Mesodermal cell (in vitro differentiated cells): ENCODE measurements at regions not wholly inside any gene's neighbourhood (a gene's known extent, or its start where the extent isn't known, plus 50 kb on each side); places are given as distances from the start of the nearest gene placed in this dataset.

Experiments used
- H3K27ac ChIP-seq: 2 replicates; pipeline ENCODE4 v1.7.0; 2013; ENCODE audit warnings: mild to moderate bottlenecking, low read depth, low read length, moderate library complexity; ENCODE audit not compliant: severe bottlenecking
- H3K36me3 ChIP-seq: 2 replicates; pipeline ENCODE4 v1.7.1; 2013; ENCODE audit warnings: mild to moderate bottlenecking, low read length, moderate library complexity; ENCODE audit not compliant: control insufficient read depth, insufficient read depth
- H3K4me1 ChIP-seq: one replicate; pipeline ENCODE4 v1.7.1; 2013; ENCODE audit warnings: mild to moderate bottlenecking, low read length; ENCODE audit not compliant: insufficient read depth, control insufficient read depth, poor library complexity, severe bottlenecking
- H3K4me3 ChIP-seq: 2 replicates; pipeline ENCODE4 v1.7.0; 2013; ENCODE audit warnings: low read length, control low read depth, mild to moderate bottlenecking; ENCODE audit not compliant: insufficient read depth, poor library complexity, severe bottlenecking; ENCODE audit errors: extremely low read depth
- H3K9me3 ChIP-seq: 2 replicates; pipeline ENCODE4 v1.7.1; 2013; ENCODE audit warnings: mild to moderate bottlenecking, low read length, moderate library complexity; ENCODE audit not compliant: control insufficient read depth
- WGBS, 2 experiments: methylation state at CpG; one replicate each; pipeline ENCODE4 v1.1.5; 2013; ENCODE audit warnings: missing lambda C conversion rate in 2 of 2; ENCODE audit not compliant: insufficient coverage in 2 of 2; 5-methylcytosine and 5-hydroxymethylcytosine counted together

DNA sequence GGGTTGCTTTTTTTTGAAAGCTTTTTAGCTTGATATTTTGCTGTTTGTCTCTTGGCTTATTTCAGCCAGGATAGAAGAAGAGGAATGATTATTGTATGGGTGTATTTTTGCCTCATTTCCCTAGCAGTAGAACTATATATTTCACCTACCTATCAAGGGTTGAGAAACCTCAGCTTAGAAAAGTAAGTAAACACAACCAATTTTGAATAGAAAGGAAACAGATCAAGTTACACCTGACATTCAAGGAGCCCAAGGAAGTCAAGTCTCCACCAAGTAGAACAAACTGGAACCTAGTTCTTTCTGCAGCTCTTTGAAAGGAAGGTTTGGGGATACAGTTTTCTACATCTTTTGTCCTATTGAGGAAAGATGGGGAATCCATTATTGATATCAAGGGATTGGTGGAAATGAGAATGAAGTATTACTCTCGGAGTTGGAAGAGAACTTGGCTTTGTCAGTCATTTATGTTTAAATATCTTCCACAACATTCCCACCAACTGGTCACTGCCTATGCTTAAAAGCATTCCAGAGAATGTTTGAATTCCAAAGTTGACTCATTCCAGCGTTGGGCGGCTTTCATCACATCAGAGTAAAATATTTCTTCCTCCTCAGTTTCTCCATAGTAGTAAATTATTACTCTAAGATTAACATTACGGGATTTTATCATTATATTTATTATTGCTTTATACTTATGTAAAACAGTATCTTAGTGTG is 207.8 kb upstream of the CNKSR2 start:
- H3K36me3 ChIP-seq: no peaks in the 10 kb centered on the region
- WGBS, 2 experiments: no CpG with 5 or more reads among the region's 4 CpGs
- H3K4me1 ChIP-seq: peaks cover 10% of the 10 kb centered on the region
- no peaks in the 10 kb centered on the region for H3K9me3 ChIP-seq
- peak overlapping the region; percentile 82 for H3K27ac ChIP-seq
- H3K4me3 ChIP-seq: no peak overlapping the region

DNA sequence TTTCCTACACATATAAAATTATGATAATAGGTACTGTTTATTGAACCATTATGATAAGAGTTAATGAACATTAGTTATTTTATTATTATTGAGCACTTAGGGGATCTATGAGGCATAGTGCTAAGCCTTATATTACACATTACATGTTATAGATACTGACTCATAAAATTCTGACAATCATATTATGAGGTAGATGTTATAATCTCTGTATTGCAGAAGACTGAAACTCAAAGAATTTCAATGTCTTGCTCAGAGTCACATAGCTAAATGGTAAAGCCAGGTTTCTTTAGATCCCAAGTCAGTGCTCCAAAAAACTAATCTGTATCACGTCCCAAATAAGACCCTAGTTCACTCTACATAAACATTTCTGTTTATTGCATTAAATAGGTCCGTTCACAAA is 207.2 kb upstream of the CNKSR2 start:
- no peak overlapping the region for H3K27ac ChIP-seq
- H3K4me3 ChIP-seq: no peak overlapping the region
- H3K36me3 ChIP-seq: no peaks in the 10 kb centered on the region
- no peaks in the 10 kb centered on the region for H3K9me3 ChIP-seq
- H3K4me1 ChIP-seq: peaks cover 10% of the 10 kb centered on the region
- no CpG with 5 or more reads among the region's 2 CpGs for WGBS, 2 experiments

DNA sequence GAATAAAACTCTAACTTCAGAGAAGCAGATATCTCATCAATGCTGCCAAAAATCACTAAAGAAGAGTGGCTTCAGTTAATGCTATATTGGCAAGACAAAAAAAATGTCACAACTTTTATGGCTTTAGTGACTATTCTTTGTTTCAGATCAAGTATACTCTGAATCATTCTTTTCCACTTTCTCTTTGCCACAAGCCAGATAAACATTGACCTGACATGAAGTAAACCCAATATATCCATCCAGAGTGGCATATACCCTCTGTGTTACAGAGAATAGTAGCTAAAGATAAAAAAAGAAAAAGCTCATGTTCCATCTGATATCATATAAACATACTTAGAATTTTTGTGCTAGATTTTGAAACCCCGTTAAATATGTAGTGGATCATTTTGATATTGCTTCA is 206.7 kb upstream of the CNKSR2 start:
- Histone ChIP-seq H3K9me3 (no peaks in the 10 kb centered on the region), H3K27ac (no peak overlapping the region), H3K4me1 (peaks cover 10% of the 10 kb centered on the region), H3K36me3 (no peaks in the 10 kb centered on the region), H3K4me3 (no peak overlapping the region)
- WGBS, 2 experiments: no CpG with 5 or more reads among the region's 1 CpG

DNA sequence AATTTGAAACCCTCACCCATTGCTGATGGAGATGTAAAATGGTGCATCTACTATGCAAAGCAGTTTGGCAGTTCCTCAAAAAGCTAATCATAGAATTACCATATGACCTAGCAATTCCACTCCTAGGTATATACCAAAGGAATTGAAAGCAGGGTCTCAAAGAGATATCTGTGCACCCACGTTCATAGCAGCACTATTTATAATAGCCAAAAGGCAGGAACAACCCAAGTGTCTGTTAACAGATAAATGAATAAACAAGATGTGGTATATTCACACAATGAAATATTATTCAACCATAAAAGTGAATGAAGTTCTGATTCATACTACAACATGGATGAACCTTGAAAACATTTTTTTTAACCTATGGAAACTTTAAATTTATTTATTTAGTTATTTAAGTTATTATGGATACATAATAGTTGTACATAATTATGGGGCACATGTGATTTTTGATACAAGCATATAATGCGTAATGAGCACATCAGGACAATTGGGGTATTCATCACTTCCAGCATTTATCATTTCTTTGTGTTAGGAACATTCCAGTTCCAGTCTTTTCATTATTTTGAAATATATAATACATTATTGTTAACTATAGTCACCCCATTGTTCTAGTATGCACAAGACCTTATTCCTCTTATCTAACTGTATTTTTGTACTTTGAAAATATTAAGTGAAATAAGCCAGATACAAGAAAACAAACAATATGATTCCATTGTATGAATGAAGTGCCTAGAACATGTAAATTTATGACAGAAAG is 205.6 kb upstream of the CNKSR2 start:
- Histone ChIP-seq H3K36me3 (no peaks in the 10 kb centered on the region), H3K9me3 (no peaks in the 10 kb centered on the region), H3K4me3 (no peak overlapping the region), H3K4me1 (peaks cover 10% of the 10 kb centered on the region), H3K27ac (no peak overlapping the region)
- WGBS, 2 experiments: no CpG with 5 or more reads among the region's 2 CpGs

GRCh38 chrX:21171181-21171580 is 203.0 kb upstream of the CNKSR2 start:
- no peak overlapping the region for H3K27ac ChIP-seq
- H3K4me1 ChIP-seq: peaks cover 3% of the 10 kb centered on the region
- H3K36me3 ChIP-seq: no peaks in the 10 kb centered on the region
- H3K4me3 ChIP-seq: no peak overlapping the region
- WGBS, 2 experiments: no CpG with 5 or more reads among the region's 4 CpGs
- H3K9me3 ChIP-seq: no peaks in the 10 kb centered on the region

- Histone ChIP-seq H3K27ac (no peak overlapping the region), H3K36me3 (no peaks in the 10 kb centered on the region), H3K4me1 (no peaks in the 10 kb centered on the region), H3K4me3 (no peak overlapping the region), H3K9me3 (no peaks in the 10 kb centered on the region)
- 100% methylated on average over 1 of the region's 1 CpG; no CpG with 5 or more reads in 1 of the 2 experiments for WGBS, 2 experiments
Observed at GRCh38 chrX:21174439-21174838, 199.8 kb upstream of the CNKSR2 start.

DNA sequence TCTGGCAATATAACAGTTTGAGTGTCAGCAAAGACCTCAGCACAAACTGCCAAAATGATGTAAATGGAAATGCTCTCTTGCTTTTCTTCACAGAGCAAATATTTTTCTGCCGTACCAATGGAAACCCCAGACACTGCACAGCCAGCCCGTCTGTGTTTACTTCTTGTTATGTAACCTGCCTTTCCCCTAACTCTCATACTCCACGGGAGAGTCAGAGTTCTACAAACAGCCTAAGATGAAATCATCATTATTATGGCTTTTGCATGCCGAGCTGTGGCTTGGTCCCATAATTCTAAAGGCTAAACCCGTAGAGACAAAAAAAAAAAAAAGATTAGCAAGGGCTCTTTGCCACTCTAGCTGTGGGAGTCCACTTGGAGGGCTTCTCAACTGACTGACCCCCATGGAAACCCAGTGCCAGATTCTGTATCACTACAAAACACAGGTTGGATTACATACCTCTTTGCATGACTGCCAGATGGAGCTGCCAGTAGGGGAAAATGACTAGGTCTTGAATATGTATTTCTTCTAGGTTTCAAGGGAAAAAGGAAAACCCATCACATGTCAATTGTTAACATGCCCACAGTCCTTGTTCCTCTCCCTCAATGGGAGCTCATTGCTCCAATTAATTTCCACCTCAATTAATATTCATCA is 197.2 kb upstream of the CNKSR2 start:
- WGBS, 2 experiments: 100% methylated on average over 3 of the region's 5 CpGs; no CpG with 5 or more reads in 1 of the 2 experiments
- Histone ChIP-seq H3K27ac (no peak overlapping the region), H3K9me3 (no peaks in the 10 kb centered on the region), H3K4me1 (no peaks in the 10 kb centered on the region), H3K36me3 (no peaks in the 10 kb centered on the region), H3K4me3 (no peak overlapping the region)

DNA sequence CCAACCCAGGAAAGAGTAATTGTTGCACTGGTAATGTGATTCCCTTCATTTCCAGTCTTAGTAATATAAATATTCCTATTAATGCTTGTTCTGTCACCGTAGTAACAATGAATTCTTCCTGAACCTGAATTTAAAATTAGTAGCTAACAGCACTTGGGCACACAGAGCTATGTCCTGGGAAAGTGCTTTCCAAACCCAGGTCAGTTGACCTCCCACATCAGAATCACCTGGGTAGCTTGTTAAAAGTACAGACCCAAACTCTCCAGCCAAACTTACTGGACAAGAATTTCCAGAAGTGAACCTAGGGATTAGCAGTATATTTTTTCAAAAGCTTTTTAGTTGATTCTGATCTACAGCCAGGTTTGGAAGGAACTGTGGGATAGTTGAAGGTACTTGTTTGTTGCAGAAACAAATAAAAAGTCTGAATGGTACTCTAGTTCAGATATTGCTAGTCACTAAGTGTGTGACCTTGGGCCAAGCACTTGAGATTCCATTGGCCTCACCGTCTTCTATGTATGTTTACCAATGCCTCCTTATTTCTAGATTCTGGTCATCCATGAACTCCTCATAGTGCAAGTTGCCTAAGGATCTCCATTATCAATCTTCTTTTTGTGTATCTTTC is 192.9 kb upstream of the CNKSR2 start:
- 80% methylated on average over 1 of the region's 2 CpGs; no CpG with 5 or more reads in 1 of the 2 experiments for WGBS, 2 experiments
- Histone ChIP-seq H3K9me3 (no peaks in the 10 kb centered on the region), H3K27ac (no peak overlapping the region), H3K36me3 (no peaks in the 10 kb centered on the region), H3K4me1 (no peaks in the 10 kb centered on the region), H3K4me3 (no peak overlapping the region)

- no peaks in the 10 kb centered on the region for H3K4me1 ChIP-seq
- H3K9me3 ChIP-seq: no peaks in the 10 kb centered on the region
- no peak overlapping the region for H3K4me3 ChIP-seq
- no peaks in the 10 kb centered on the region for H3K36me3 ChIP-seq
- no peak overlapping the region for H3K27ac ChIP-seq
Observed at GRCh38 chrX:21193196-21193595, 181.0 kb upstream of the CNKSR2 start.

DNA sequence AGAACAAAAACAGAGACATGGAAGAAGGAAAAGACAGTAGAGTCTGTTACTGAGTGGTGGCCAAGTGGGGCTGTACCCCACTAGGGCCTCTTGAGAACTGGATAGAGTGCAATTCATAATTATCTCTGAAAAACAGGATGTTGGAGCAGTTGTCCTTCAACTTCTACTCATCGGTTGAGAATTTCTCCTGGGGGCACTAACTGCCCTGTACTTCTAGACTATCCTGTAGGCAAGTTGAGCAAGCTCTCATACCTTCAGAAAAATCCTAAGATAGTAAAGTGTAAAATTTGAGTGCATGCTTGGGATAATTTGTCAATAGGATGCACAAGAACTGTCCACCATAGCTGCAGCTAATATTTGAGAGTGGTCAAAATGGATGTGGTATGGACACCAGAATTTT is 179.7 kb upstream of the CNKSR2 start:
- no peaks in the 10 kb centered on the region for H3K36me3 ChIP-seq
- H3K4me1 ChIP-seq: no peaks in the 10 kb centered on the region
- H3K9me3 ChIP-seq: no peaks in the 10 kb centered on the region
- no CpG with 5 or more reads among the region's 1 CpG for WGBS, 2 experiments
- no peak overlapping the region for H3K4me3 ChIP-seq
- H3K27ac ChIP-seq: no peak overlapping the region
